Superior temporal gyrus (tissue), 1 donor: ENCODE measurements at regions not wholly inside any gene's neighbourhood (a gene's known extent, or its start where the extent isn't known, plus 50 kb on each side); places are given as distances from the start of the nearest gene placed in this dataset.
A peak's percentile ranks its signal among the peaks of the same experiment; 100 is the strongest.

Source experiments
- DNase-seq: peaks from one replicate; pipeline ENCODE4 v3.0.0-alpha.2; 2016; ENCODE audit errors: extremely low spot score

DNA sequence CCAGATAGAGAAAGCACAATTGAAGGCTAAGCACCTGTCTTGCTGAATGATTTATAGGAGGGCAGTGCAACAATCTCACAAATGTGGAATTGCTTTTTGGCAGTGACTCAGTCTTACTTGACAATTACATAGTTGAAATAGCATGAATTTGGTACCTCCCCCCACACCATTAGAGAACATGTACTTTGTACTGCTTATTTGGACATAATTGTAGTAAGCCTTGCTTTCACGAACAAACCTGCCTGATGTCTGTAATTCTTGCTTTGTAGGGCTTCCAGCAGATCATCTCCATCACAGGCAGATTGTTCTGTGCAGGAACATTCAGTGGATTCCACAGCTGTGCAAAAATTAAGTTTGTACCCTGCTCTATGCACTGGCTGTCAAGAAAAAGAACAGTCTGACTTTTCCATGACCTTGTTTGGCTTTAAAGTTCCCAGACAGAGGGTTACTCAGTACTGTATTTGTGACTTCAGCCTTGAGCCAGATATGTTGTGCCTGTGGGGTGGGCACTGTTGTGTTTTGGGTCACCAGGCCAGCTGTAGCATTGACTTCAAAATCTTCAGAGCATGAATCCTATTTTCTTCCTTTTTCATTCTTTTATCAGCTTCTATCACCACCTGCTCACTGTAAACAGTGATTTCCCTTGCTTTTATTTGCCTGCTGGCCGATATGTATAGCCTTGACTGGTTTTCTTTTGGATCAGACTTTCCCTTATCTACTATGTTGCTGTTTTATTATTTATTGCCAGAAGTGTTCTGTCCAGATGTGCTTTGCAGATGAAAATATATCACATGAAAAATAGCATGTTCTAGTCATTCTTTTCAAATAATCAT is 941.0 kb upstream of the CHORDC1 start:
- no peak for DNase-seq

DNA sequence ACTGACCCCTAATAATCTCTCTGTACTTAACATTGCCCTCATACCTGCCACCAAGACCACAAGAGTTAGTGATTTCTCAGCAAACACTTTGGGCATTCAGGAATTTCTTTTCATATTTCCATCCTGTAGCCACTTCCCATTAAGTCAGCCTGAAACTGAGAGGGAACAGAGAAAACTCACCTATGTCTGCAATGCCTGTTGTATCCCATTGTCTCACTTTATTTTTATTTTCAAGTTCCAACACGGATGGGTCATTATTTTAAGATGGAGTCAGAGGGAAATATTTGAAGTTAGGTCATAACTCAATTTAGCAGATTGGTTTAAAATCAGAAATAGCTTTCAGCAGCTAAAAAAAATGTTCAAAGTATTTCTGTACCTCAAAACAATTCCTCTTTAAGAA is 937.8 kb upstream of the CHORDC1 start:
- no peak for DNase-seq

DNA sequence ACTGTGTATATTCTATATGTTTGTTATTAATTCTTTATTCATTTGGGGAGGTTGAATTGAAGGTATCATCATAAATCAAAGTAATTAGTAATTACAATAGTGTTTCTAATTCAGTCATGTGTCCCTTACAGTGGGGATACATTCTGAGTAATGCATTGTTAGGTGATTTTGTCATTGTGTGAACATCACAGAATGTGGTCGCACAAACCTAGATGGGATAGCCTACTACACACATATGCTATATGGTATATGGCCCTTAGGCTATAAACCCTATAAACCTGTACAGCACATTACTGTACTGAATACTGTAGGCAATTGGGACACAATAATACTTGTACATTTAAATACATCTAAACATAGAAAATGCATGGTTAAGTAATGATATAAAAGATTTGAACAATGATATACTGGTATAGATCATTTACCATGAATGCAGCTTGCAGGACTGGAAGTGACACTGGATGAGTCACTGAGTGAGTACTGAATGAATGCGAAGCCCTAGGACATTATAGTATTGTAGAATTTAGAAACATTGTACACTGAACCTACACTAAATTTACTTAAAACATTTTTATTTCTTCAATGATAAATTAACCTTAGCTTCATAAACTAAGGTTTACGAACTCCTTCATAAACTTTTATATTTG is 936.2 kb upstream of the CHORDC1 start:
- DNase-seq: no peak

GRCh38 chr11:91158297-91158696 is 935.4 kb upstream of the CHORDC1 start:
- DNase-seq: no peak

DNA sequence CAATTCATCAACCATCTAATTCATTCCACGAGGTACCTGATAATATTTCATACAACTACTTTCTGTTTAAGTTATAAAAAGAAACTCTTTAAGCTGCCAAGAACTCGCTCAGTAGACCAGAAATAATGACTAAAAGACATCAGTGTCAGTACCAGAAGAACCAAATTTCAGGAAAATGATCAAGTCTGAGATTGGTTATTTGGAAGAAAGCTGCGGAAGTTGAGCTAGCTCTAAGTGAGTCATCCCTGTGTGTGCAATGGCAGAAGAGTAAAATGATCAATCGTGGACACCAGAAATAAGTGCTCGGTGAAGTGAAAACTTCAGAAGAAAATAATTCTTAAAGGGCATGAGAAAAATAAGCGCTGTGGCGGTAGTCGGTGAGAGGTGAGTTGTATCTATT is 933.2 kb upstream of the CHORDC1 start:
- no peak for DNase-seq

DNA sequence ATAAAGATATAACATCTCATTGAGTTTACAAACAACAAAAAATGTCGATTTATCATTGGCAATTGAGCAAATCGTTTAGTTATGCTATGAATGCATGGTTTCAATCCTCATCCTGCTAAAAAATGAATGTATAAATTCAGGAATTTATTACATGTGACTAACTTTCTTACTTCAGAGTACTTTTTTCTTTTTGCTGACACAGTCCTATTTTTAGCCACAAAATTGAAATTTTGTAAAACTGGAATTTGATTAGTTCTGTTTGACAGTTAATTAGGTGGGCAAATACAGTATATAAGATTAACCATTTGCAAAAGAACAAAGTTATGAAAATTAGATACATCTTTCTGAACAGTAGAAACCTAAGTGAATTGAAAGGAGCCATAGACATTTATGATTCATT is 925.0 kb upstream of the CHORDC1 start:
- DNase-seq: no peak

- DNase-seq: no peak
Observed at GRCh38 chr11:91141655-91142054, 918.8 kb upstream of the CHORDC1 start.

GRCh38 chr11:91136631-91137030 is 913.8 kb upstream of the CHORDC1 start:
- no peak for DNase-seq

- DNase-seq: no peak
Observed at GRCh38 chr11:91133361-91133760, 910.5 kb upstream of the CHORDC1 start.

DNA sequence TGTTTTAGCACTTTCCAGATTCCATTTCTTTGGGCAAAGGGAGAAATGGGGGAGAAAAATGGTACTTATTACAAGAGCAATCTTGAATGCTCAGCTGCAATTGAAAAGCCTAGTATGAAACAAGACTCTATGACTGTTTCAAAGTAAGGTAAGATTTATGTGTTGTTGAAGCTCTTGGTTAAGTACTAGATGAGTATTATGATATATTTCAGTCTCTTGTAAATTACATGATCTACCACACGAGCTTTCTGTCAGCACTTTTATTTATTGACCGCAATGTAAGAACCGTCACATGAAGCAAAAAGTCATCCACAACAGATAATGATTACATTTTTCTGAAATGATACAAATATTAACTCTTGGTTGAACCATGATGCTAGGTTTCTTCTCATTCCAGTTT is 906.7 kb upstream of the CHORDC1 start:
- DNase-seq: no peak

DNA sequence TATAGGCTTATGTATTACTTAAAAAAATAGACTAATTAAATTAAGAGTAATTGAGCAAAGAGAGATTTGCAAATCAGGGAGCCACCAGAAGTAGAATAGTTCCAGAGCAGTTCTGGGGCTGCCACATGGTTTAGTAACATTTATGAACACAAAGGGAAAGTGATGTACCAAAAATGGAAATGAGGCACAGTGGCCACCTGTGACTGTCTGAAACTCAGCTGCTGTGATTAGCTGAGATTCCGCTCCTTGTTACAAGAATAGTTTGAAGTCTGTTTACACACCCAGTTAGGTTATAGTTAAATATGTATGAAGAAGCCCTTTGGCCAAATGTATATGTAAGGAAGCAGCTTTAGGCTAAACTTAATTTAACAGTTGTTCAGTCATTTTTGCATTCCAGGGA is 901.5 kb upstream of the CHORDC1 start:
- no peak for DNase-seq

- no peak for DNase-seq
Observed at GRCh38 chr11:91115116-91115515, 892.3 kb upstream of the CHORDC1 start.

- no peak for DNase-seq
Observed at GRCh38 chr11:91104237-91104636, 881.4 kb upstream of the CHORDC1 start.

DNA sequence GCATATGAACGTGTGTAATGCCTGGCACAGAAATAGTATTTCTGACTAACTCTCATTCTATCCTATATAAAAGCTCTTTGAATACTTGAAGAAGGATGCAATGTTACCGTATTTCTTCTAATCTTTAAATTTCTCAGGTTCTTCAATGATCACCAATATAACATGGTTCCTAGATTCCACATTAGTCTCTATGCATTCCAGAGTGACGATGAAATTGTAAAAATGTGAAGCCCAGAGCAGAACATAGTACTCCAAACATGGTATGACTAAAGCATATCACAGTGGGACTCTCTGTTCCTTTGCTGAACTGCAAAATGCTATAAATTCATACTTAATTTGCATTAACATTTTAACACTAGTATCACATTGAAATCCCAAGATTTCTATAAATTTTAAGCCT is 877.6 kb upstream of the CHORDC1 start:
- DNase-seq: peak; percentile 34

DNA sequence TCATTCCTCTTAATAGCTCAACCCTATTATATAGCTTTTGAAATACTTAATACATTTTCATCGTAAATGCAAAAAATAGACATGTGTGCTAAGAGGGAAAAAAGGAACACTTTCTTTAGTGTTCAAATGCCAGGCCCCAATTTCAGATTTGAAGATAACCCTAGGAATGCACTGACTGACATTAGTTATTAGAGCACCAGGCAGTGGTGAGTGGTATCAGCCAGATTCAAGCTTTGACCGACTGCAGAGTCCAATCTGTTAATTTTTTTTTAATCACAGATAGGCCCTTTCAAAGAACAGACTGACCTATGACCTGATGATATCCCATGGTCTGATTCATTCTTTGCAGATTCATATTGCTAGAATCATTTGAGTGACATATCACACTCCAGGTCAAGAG is 874.2 kb upstream of the CHORDC1 start:
- no peak for DNase-seq

DNA sequence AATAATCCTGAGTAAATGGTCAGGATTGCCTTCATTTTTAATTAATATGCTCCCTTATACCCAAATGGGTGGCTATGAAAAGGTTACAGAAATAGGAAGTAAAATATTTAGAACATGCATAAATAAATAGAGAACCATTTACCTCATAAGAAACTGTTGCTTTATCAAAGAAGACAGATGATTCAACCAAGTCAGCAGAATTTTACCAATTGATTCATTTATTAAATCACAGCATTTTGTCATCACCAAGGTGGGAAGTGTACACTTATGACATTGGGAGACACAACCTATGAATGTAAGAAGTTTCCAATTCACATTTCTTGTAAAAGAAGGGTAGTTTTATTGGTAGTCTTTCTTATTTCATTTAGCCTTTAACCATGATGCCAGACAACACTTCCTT is 870.3 kb upstream of the CHORDC1 start:
- DNase-seq: no peak

GRCh38 chr11:91091563-91091962 is 868.7 kb upstream of the CHORDC1 start:
- no peak for DNase-seq

GRCh38 chr11:91086028-91086427 is 863.2 kb upstream of the CHORDC1 start:
- DNase-seq: no peak

- no peak for DNase-seq
Observed at GRCh38 chr11:91082255-91082654, 859.4 kb upstream of the CHORDC1 start.

DNA sequence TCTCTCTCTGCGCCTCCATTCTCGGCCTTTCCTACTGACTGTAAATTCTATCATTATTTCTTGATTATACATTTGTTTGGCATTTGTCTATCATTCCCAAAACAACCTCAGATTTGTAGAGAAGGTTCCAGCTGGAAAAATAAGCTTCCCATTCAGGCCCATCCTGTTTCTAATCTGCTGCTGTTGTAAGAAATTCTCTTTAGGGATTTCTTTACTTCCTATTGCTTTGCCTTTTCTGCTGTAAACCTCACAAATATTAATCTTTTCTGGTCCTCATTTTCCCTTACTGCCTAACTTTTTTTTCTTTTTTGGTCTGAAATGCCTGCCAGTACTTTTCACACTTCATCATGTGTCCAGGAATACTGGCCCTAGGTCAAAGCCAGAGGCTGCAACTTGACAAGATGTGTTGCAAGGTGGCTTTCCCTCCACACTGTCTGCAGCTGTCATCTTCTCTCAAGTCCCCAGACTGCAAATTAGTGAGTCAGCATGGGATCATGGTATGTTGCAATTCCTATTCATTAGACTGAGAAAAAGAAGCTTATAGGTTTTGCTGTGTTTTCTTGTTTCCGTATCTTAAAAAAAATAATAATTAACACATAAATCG is 858.7 kb upstream of the CHORDC1 start:
- DNase-seq: no peak

GRCh38 chr11:91078221-91078620 is 855.4 kb upstream of the CHORDC1 start:
- no peak for DNase-seq

GRCh38 chr11:91075032-91075695 is 852.3 kb upstream of the CHORDC1 start:
- no peak for DNase-seq

DNA sequence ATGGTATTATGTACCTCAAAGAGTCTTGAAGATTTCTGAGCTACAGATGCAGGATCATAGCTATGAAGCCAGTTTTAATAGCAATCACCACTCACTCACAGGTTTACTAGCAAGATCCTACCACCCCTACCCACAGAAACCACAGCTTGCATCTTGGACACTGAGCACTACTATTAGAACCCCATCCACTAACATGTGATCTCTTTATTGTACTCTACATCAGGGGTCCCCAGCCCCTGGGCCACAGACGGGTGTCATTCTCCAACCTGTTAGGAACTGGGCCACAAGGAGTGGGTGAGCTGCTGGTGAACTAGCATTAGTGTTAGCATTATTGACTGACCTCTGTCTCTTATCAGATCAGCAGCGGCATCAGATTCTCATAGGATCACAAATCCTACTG is 844.8 kb upstream of the CHORDC1 start:
- DNase-seq: no peak
